ENCODE measurements at regions not wholly inside any gene's neighbourhood (a gene's known extent, or its start where the extent isn't known, plus 50 kb on each side); places are given as distances from the start of the nearest gene placed in this dataset.

DNA sequence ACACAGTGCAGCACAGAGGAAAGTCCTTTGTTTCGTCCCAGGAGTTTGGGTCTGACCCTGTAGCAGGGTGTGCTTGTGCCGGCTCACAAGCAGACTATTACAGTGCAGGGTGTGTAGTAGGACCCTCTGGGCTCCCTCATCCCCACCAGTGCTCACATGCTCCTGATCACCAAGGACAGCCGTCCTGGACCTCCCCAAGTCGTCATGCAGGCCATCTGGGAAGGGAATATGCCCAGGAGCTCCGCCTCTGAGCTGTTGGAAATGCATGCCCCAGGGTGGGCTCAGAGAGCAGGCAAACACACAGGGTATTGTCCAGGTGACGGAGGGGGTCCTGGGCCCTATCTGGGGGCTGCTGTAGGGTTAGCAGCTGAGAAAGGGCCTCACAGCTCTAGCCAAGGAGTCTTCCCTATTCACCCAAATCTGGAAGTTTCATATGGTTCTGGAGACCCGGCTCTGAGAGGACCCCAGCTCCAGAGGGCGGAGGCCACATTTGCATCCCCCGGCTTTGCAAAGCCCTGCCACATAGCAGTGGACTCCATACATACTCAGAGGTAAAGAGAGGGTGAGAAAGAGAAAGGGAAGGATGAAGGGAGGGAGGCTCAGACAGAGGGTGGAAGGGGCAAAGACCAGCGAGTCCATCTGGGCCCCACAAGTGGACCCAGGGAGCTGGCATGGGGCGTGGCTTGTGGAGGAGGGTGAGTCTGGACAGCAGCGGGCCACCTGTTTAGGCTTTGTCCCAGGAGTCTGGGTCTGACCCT, 53.5 kb upstream of the PPP2R5C start:
- no peaks in the 10 kb centered on the region for H3K36me3 ChIP-seq (ENCODE audit: control insufficient read depth, insufficient read depth, low read length, severe bottlenecking)
- H3K4me1 ChIP-seq (ENCODE audit: control insufficient read depth, insufficient read depth, low read length): peaks cover 4% of the 10 kb centered on the region
- no peak overlapping the region for H3K9ac ChIP-seq (ENCODE audit: low read length)
- H3K4me3 ChIP-seq (ENCODE audit: low read length): no peak overlapping the region
- H3K9me3 ChIP-seq (ENCODE audit: control insufficient read depth, low read length): no peaks in the 10 kb centered on the region
- peaks cover 17% of the 10 kb centered on the region for H3K27me3 ChIP-seq (replicated peaks; ENCODE audit: control insufficient read depth, insufficient read depth, low read length)
- no peak for DNase-seq (ENCODE audit: low read depth)

- Histone ChIP-seq H3K4me1 (ENCODE audit: control insufficient read depth, insufficient read depth, low read length) (peaks cover 4% of the 10 kb centered on the region), H3K36me3 (ENCODE audit: control insufficient read depth, insufficient read depth, low read length, severe bottlenecking) (no peaks in the 10 kb centered on the region), H3K9ac (ENCODE audit: low read length) (no peak overlapping the region), H3K4me3 (ENCODE audit: low read length) (no peak overlapping the region), H3K9me3 (ENCODE audit: control insufficient read depth, low read length) (peaks cover under 1% of the 10 kb centered on the region), H3K27me3 (replicated peaks; ENCODE audit: control insufficient read depth, insufficient read depth, low read length) (peaks cover 12% of the 10 kb centered on the region)
- DNase-seq (ENCODE audit: low read depth): no peak
These were observed 52.5 kb upstream of the PPP2R5C start for GRCh38 chr14:101708853-101709532.

DNA sequence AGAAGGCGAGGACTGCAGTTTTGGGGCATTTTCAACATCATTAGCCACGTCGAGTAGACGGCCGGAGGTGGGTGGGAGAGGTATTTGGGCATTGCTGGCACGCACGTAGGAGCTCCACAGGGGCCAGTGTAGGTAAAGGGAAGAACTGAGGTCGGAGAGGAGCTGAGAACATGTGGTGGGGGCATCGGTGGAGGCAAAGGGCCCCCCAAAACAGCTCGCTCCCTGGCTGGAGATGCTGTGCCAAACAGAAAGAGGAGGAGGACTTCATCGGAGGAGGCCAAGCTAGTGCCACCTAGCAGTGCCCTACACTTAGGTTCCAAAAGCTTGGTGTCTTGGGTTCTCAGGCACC, 52.0 kb upstream of the PPP2R5C start:
- Histone ChIP-seq H3K9me3 (ENCODE audit: control insufficient read depth, low read length) (peaks cover 5% of the 10 kb centered on the region), H3K9ac (ENCODE audit: low read length) (no peak overlapping the region), H3K27me3 (replicated peaks; ENCODE audit: control insufficient read depth, insufficient read depth, low read length) (peaks cover 8% of the 10 kb centered on the region), H3K36me3 (ENCODE audit: control insufficient read depth, insufficient read depth, low read length, severe bottlenecking) (no peaks in the 10 kb centered on the region), H3K4me3 (ENCODE audit: low read length) (no peak overlapping the region), H3K4me1 (ENCODE audit: control insufficient read depth, insufficient read depth, low read length) (peaks cover 4% of the 10 kb centered on the region)
- no peak for DNase-seq (ENCODE audit: low read depth)

GRCh38 chr14:101709962-101710931, 51.3 kb upstream of the PPP2R5C start:
- H3K27me3 ChIP-seq (replicated peaks; ENCODE audit: control insufficient read depth, insufficient read depth, low read length): peaks cover 6% of the 10 kb centered on the region
- peaks cover 8% of the 10 kb centered on the region for H3K9me3 ChIP-seq (ENCODE audit: control insufficient read depth, low read length)
- peaks cover 4% of the 10 kb centered on the region for H3K4me1 ChIP-seq (ENCODE audit: control insufficient read depth, insufficient read depth, low read length)
- DNase-seq (ENCODE audit: low read depth): no peak
- no peak overlapping the region for H3K4me3 ChIP-seq (ENCODE audit: low read length)
- no peak overlapping the region for H3K9ac ChIP-seq (ENCODE audit: low read length)
- no peaks in the 10 kb centered on the region for H3K36me3 ChIP-seq (ENCODE audit: control insufficient read depth, insufficient read depth, low read length, severe bottlenecking)

GRCh38 chr14:101711041-101711856, 50.3 kb upstream of the PPP2R5C start:
- H3K27me3 ChIP-seq (replicated peaks; ENCODE audit: control insufficient read depth, insufficient read depth, low read length): no peaks in the 10 kb centered on the region
- H3K4me1 ChIP-seq (ENCODE audit: control insufficient read depth, insufficient read depth, low read length): peaks cover 4% of the 10 kb centered on the region
- no peak overlapping the region for H3K4me3 ChIP-seq (ENCODE audit: low read length)
- no peak overlapping the region for H3K9ac ChIP-seq (ENCODE audit: low read length)
- peaks cover 8% of the 10 kb centered on the region for H3K9me3 ChIP-seq (ENCODE audit: control insufficient read depth, low read length)
- no peak for DNase-seq (ENCODE audit: low read depth)
- H3K36me3 ChIP-seq (ENCODE audit: control insufficient read depth, insufficient read depth, low read length, severe bottlenecking): no peaks in the 10 kb centered on the region
